ENCODE measurements at regions not wholly inside any gene's neighbourhood (a gene's known extent, or its start where the extent isn't known, plus 50 kb on each side); places are given as distances from the start of the nearest gene placed in this dataset.

- no peaks in the 10 kb centered on the region for H4K20me1 ChIP-seq (ENCODE audit: control insufficient read depth, insufficient read depth)
- no peaks in the 10 kb centered on the region for H3K9me3 ChIP-seq (replicated peaks; ENCODE audit: control insufficient read depth, insufficient read depth, low read length)
- no peak overlapping the region for H3K9ac ChIP-seq (ENCODE audit: control insufficient read depth, insufficient read depth, low read length)
- ChIA-PET POLR2A (no interaction called here), CTCF (no interaction called here), SMC1A (ENCODE audit: uncharacterized antibody, unreplicated experiment) (interaction anchor here (1.6 kb wide), 1 partner anchor 24 kb away, joined by 4 read pairs; no protein-coding TSS in a partner anchor), RAD21 (ENCODE audit: unreplicated experiment) (no interaction called here)
- no peak for ATAC-seq
- H3K79me2 ChIP-seq (ENCODE audit: control insufficient read depth, insufficient read depth, low read length): no peaks in the 10 kb centered on the region
- BruUV-seq (replicated peaks): no TSS peak
- no peak for FAIRE-seq
- 47% methylated on average over 5 of the region's 5 CpGs for WGBS (ENCODE audit: insufficient coverage, insufficient replicate concordance, low lambda C conversion rate, missing lambda C conversion rate)
- H3K27me3 ChIP-seq (replicated peaks in 1 of 2; ENCODE audit: control insufficient read depth in 2 of 2, insufficient read depth in 2 of 2, low read length in 1 of 2): no peaks in the 10 kb centered on the region
- TF ChIP-seq GATAD2B (conservative IDR thresholded peaks at IDR 0.05; ENCODE audit: low read depth) (no peak), PAX8 (IDR thresholded peaks at IDR 0.05) (no peak), TAF1 (IDR thresholded peaks at IDR 0.05; ENCODE audit: borderline replicate concordance, low read depth, low read length) (no peak), BACH1 (IDR thresholded peaks at IDR 0.05; ENCODE audit: borderline replicate concordance) (no peak), EP300 (IDR thresholded peaks at IDR 0.05; ENCODE audit: borderline replicate concordance in 1 of 2, control insufficient read depth in 1 of 2, low read depth in 2 of 2, low read length in 2 of 2) (no peak), USF2 (IDR thresholded peaks at IDR 0.05; ENCODE audit: borderline replicate concordance, low read depth, low read length) (no peak), NFYA (IDR thresholded peaks at IDR 0.05; ENCODE audit: borderline replicate concordance, low read depth, low read length) (no peak), TARDBP (IDR thresholded peaks at IDR 0.05; ENCODE audit: borderline replicate concordance) (no peak)
- no peaks in the 10 kb centered on the region for H3K36me3 ChIP-seq (ENCODE audit: control insufficient read depth in 2 of 2, insufficient read depth in 2 of 2, low read length in 1 of 2)
- intact Hi-C loops (cut with micrococcal nuclease; ENCODE audit: unreplicated experiment): no loop called here
- H2AFZ ChIP-seq (ENCODE audit: control insufficient read depth, low read depth, low read length): no peak overlapping the region
- no peak overlapping the region for H3K4me3 ChIP-seq
- no peak overlapping the region for H3K4me2 ChIP-seq (ENCODE audit: control insufficient read depth, insufficient read depth)
- in situ Hi-C loops (cut with MboI): no loop called here
- no peaks in the 10 kb centered on the region for H3K4me1 ChIP-seq (ENCODE audit: control insufficient read depth, insufficient read depth, low read length)
- no peak overlapping the region for H3K27ac ChIP-seq (ENCODE audit: control insufficient read depth, insufficient read depth)
- DNase-seq (ENCODE audit: low read depth, low spot score): no peak
These were observed 98.7 kb upstream of the USP24 start for GRCh38 chr1:55313903-55314302.

DNA sequence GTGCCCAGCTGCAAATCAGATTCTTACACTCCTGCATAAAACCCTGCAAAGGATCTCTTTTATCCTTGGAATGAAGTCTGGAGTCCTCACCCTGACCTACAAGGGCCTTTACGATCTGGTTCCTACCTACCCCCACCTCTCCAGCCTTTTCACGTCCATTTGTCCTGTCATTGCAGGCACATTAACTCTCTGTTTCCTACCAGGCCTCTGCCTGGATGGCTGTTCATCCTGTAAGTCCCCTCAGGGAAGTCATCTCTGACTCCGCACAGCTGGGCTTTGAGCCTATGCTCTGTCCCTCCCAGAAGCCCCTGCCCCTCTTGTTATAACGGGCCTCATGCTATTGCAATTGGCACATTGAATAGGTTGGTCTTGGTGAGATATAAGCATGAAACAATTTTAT is 96.8 kb upstream of the USP24 start:
- ChIA-PET CTCF (interaction anchor here (1.1 kb wide), 1 partner anchor 41 kb away, joined by 3 read pairs; no protein-coding TSS in a partner anchor), POLR2A (no interaction called here), RAD21 (ENCODE audit: unreplicated experiment) (no interaction called here), SMC1A (ENCODE audit: uncharacterized antibody, unreplicated experiment) (no interaction called here)
- intact Hi-C loops (cut with micrococcal nuclease; ENCODE audit: unreplicated experiment): no loop called here
- Histone ChIP-seq H3K4me2 (ENCODE audit: control insufficient read depth, insufficient read depth) (no peak overlapping the region), H3K4me1 (ENCODE audit: control insufficient read depth, insufficient read depth, low read length) (no peaks in the 10 kb centered on the region), H3K36me3 (ENCODE audit: control insufficient read depth in 2 of 2, insufficient read depth in 2 of 2, low read length in 1 of 2) (no peaks in the 10 kb centered on the region), H3K4me3 (no peak overlapping the region), H2AFZ (ENCODE audit: control insufficient read depth, low read depth, low read length) (no peak overlapping the region), H3K27ac (ENCODE audit: control insufficient read depth, insufficient read depth) (no peak overlapping the region), H4K20me1 (ENCODE audit: control insufficient read depth, insufficient read depth) (no peaks in the 10 kb centered on the region), H3K27me3 (replicated peaks in 1 of 2; ENCODE audit: control insufficient read depth in 2 of 2, insufficient read depth in 2 of 2, low read length in 1 of 2) (no peaks in the 10 kb centered on the region), H3K9ac (ENCODE audit: control insufficient read depth, insufficient read depth, low read length) (no peak overlapping the region), H3K9me3 (replicated peaks; ENCODE audit: control insufficient read depth, insufficient read depth, low read length) (no peaks in the 10 kb centered on the region), H3K79me2 (ENCODE audit: control insufficient read depth, insufficient read depth, low read length) (no peaks in the 10 kb centered on the region)
- TF ChIP-seq ZNF217 (IDR thresholded peaks at IDR 0.05) (no peak), TCF7 (IDR thresholded peaks at IDR 0.05; ENCODE audit: borderline replicate concordance) (no peak), ESRRA (IDR thresholded peaks at IDR 0.05; ENCODE audit: low read length) (no peak), ZZZ3 (IDR thresholded peaks at IDR 0.05; ENCODE audit: control insufficient read depth, insufficient read length, low read depth) (no peak)
- BruUV-seq (replicated peaks): no TSS peak
- DNase-seq (ENCODE audit: low read depth, low spot score): no peak
- no peak for FAIRE-seq
- in situ Hi-C loops (cut with MboI): no loop called here
- ATAC-seq: no peak
- WGBS (ENCODE audit: insufficient coverage, insufficient replicate concordance, low lambda C conversion rate, missing lambda C conversion rate): 26% methylated on average over 4 of the region's 4 CpGs
